Adrenal gland (tissue), 9 donors: ENCODE measurements at regions not wholly inside any gene's neighbourhood (a gene's known extent, or its start where the extent isn't known, plus 50 kb on each side); places are given as distances from the start of the nearest gene placed in this dataset.

ENCODE experiments used
- DNase-seq, 7 donors: peaks; one replicate each; pipeline ENCODE4 v3.0.0-alpha.2; 2019 to 2020
- H3K27ac ChIP-seq, 5 donors: fragments of 200-600 bp; sonication (generic) in 4 of 5; 1 replicate in 3 of 5; 2 replicates in 2 of 5; pipeline versions ENCODE4 v1.5.1 to v1.8.0; 2016 to 2020; ENCODE audit warnings: mild to moderate bottlenecking in 1 of 5
- H3K27me3 ChIP-seq: fragments of 200-600 bp; 2 replicates; pipeline ENCODE4 v1.8.0; 2021
- H3K36me3 ChIP-seq, 2 donors: fragments of 200-600 bp; replicated peaks in 1 of 2; 1 replicate in 1 of 2; 2 replicates in 1 of 2; pipeline versions ENCODE4 v1.5.1 to v1.8.0; 2018 to 2022
- H3K4me1 ChIP-seq, 2 donors: fragments of 200-600 bp; replicated peaks in 1 of 2; 1 replicate in 1 of 2; 2 replicates in 1 of 2; pipeline versions ENCODE4 v1.5.1 to v1.8.0; 2018 to 2021
- H3K4me3 ChIP-seq, 4 donors: fragments of 200-600 bp; sonication (generic) in 3 of 4; one replicate each; pipeline ENCODE4 v1.5.1; 2016 to 2018
- H3K9me3 ChIP-seq, 3 donors: fragments of 200-600 bp; sonication (generic) in 1 of 3; replicated peaks in 1 of 3; 1 replicate in 2 of 3; 2 replicates in 1 of 3; pipeline versions ENCODE4 v1.5.1 to v1.8.0; 2016 to 2021
- CTCF ChIP-seq, 6 experiments: fragments of 450-650 bp in 4 of 6; fragments of 200-600 bp in 2 of 6; sonication (generic) in 1 of 6; IDR thresholded peaks; 1 replicate in 5 of 6; 2 replicates in 1 of 6; pipeline versions ENCODE4 v1.5.1 to v1.8.0; 2016 to 2021; ENCODE audit warnings: antibody characterized with exemption in 6 of 6, mild to moderate bottlenecking in 2 of 6, moderate library complexity in 1 of 6
- POLR2A ChIP-seq, 2 donors: fragments of 450-650 bp; IDR thresholded peaks; one replicate each; pipeline ENCODE4 v1.6.1; 2017; ENCODE audit warnings: antibody characterized with exemption in 2 of 2, mild to moderate bottlenecking in 2 of 2, moderate library complexity in 1 of 2
- WGBS, 4 donors: extraction: QIAGEN DNeasy Blood & Tissue Kit in 2 of 4; methylation state at CpG; one replicate each; pipeline versions ENCODE4 v1.1.5 to v1.1.7; 2013 to 2017; 5-methylcytosine and 5-hydroxymethylcytosine counted together
- intact Hi-C, 2 donors: fragments of 100-400 bp; cut with DNase I; formaldehyde crosslinking; loops; one replicate each; pipeline versions ENCODE4 v1.14.1 to v1.15.0; 2022 to 2023
- donor health status: healthy with polysubstance abuse.
- donor health status: Bipolar disorder and iron deficiency.
- donor health status: DM: yes; HTN: yes; CAD: no.
- donor health status: DM: no; HTN: no; CAD: no.
- donor health status: DM: no; HTN: no; CAD: no.

- 68 to 74% (median 71%) methylated on average over 2 of the region's 2 CpGs for WGBS, 4 donors
- DNase-seq: no peak
- no peaks in the 10 kb centered on the region for H3K4me1 ChIP-seq
- intact Hi-C loops: no loop called here
- H3K27ac ChIP-seq: no peak overlapping the region
- H3K27me3 ChIP-seq: no peaks in the 10 kb centered on the region
- TF ChIP-seq POLR2A (IDR thresholded peaks at IDR 0.05) (no peak), CTCF (IDR thresholded peaks at IDR 0.05) (no peak)
- no peaks in the 10 kb centered on the region for H3K9me3 ChIP-seq
- H3K36me3 ChIP-seq: no peaks in the 10 kb centered on the region
- no peak overlapping the region for H3K4me3 ChIP-seq
Measured at GRCh38 chr9:116062206-116062550, 91.4 kb upstream of the PAPPA start.

GRCh38 chr9:116064970-116065369, 88.6 kb upstream of the PAPPA start:
- intact Hi-C loops: no loop called here
- no peak overlapping the region for H3K4me3 ChIP-seq
- DNase-seq: no peak

GRCh38 chr9:116066221-116066620, 87.4 kb upstream of the PAPPA start:
- no peak for DNase-seq
- Histone ChIP-seq H3K4me1 (no peaks in the 10 kb centered on the region), H3K9me3 (no peaks in the 10 kb centered on the region), H3K36me3 (no peaks in the 10 kb centered on the region), H3K4me3 (no peak overlapping the region), H3K27me3 (no peaks in the 10 kb centered on the region), H3K27ac (no peak overlapping the region)
- intact Hi-C loops: no loop called here
- no peak for TF ChIP-seq CTCF (IDR thresholded peaks at IDR 0.05)
- TF ChIP-seq POLR2A (IDR thresholded peaks at IDR 0.05): no peak
- WGBS, 4 donors: 68 to 85% (median 81%) methylated on average over 3 of the region's 3 CpGs

More at GRCh38 chr9:116064970-116065369, 88.6 kb upstream of the PAPPA start:
- Histone ChIP-seq H3K4me1 (no peaks in the 10 kb centered on the region), H3K27ac (no peak overlapping the region), H3K9me3 (no peaks in the 10 kb centered on the region), H3K36me3 (no peaks in the 10 kb centered on the region), H3K27me3 (no peaks in the 10 kb centered on the region)
- 68 to 78% (median 72%) methylated on average over 3 of the region's 3 CpGs for WGBS, 4 donors
- TF ChIP-seq POLR2A (IDR thresholded peaks at IDR 0.05) (no peak), CTCF (IDR thresholded peaks at IDR 0.05) (no peak)

- no peaks in the 10 kb centered on the region for H3K27me3 ChIP-seq
- WGBS, 4 donors: 58 to 66% (median 63%) methylated on average over 3 of the region's 3 CpGs
- intact Hi-C loops: no loop called here
- no peak for DNase-seq
- no peaks in the 10 kb centered on the region for H3K9me3 ChIP-seq
- H3K36me3 ChIP-seq: no peaks in the 10 kb centered on the region
- H3K27ac ChIP-seq: no peak overlapping the region
- TF ChIP-seq CTCF (IDR thresholded peaks at IDR 0.05) (no peak), POLR2A (IDR thresholded peaks at IDR 0.05) (no peak)
- H3K4me1 ChIP-seq: no peaks in the 10 kb centered on the region
- H3K4me3 ChIP-seq: no peak overlapping the region
Measured at GRCh38 chr9:116067566-116067965, 86.0 kb upstream of the PAPPA start.
